Keratinocyte (primary cell): ENCODE measurements at regions not wholly inside any gene's neighbourhood (a gene's known extent, or its start where the extent isn't known, plus 50 kb on each side); places are given as distances from the start of the nearest gene placed in this dataset.

Experiments
- DNase-seq: peaks from one replicate; pipeline ENCODE4 v3.0.0-alpha.2; 2011; ENCODE audit warnings: low read depth, missing footprints, low spot score
- FAIRE-seq: peaks from 2 replicates; lab custom pipeline; 2011; peaks lifted over from hg19 to GRCh38; lab: Jason Lieb, UNC
- H2AFZ ChIP-seq: 2 replicates; pipeline ENCODE4 v1.6.0; 2012; ENCODE audit warnings: low read length, control low read depth, inconsistent platforms; ENCODE audit not compliant: control insufficient read depth
- H3K27ac ChIP-seq: 2 replicates; pipeline ENCODE4 v1.5.1; 2011; ENCODE audit warnings: low read length; ENCODE audit not compliant: control insufficient read depth, insufficient read depth
- H3K27me3 ChIP-seq: 3 replicates; pipeline ENCODE4 v1.6.0; 2011; ENCODE audit warnings: low read length; ENCODE audit not compliant: control insufficient read depth, insufficient read depth; ENCODE audit errors: extremely low read depth
- H3K36me3 ChIP-seq, 2 experiments: 2 replicates in 1 of 2; 3 replicates in 1 of 2; pipeline ENCODE4 v1.5.1; 2011; ENCODE audit warnings: low read length in 2 of 2, mild to moderate bottlenecking in 1 of 2; ENCODE audit not compliant: control insufficient read depth in 2 of 2, insufficient read depth in 2 of 2; ENCODE audit errors: extremely low read depth in 1 of 2
- H3K4me1 ChIP-seq: 3 replicates; pipeline ENCODE4 v1.5.1; 2011; ENCODE audit warnings: low read length; ENCODE audit not compliant: control insufficient read depth, insufficient read depth; ENCODE audit errors: extremely low read depth
- H3K4me2 ChIP-seq: 3 replicates; pipeline ENCODE4 v1.6.0; 2011; ENCODE audit warnings: low read depth, low read length; ENCODE audit not compliant: control insufficient read depth, insufficient read depth; ENCODE audit errors: extremely low read depth
- H3K4me3 ChIP-seq, 3 experiments: fragments of 200-600 bp in 1 of 3; sonication (generic) in 1 of 3; 2 replicates in 2 of 3; 3 replicates in 1 of 3; pipeline ENCODE4 v1.5.1; 2011 to 2016; ENCODE audit warnings: low read length in 3 of 3, mild to moderate bottlenecking in 3 of 3, control low read depth in 2 of 3, inconsistent platforms in 1 of 3, low read depth in 1 of 3, mixed read lengths in 1 of 3, mixed run types in 1 of 3, moderate library complexity in 1 of 3; ENCODE audit not compliant: control insufficient read depth in 2 of 3, insufficient read depth in 2 of 3; ENCODE audit errors: extremely low read depth in 1 of 3
- H3K79me2 ChIP-seq: 2 replicates; pipeline ENCODE4 v1.6.0; 2012; ENCODE audit warnings: low read length; ENCODE audit not compliant: control insufficient read depth, insufficient read depth
- H3K9ac ChIP-seq: 3 replicates; pipeline ENCODE4 v1.6.0; 2011; ENCODE audit warnings: low read length; ENCODE audit not compliant: control insufficient read depth, insufficient read depth; ENCODE audit errors: extremely low read depth
- H3K9me1 ChIP-seq: 3 replicates; pipeline ENCODE4 v1.6.0; 2011; ENCODE audit warnings: low read length; ENCODE audit not compliant: control insufficient read depth, insufficient read depth; ENCODE audit errors: extremely low read depth
- H3K9me3 ChIP-seq: 2 replicates; pipeline ENCODE4 v1.5.1; 2012; ENCODE audit warnings: low read depth, low read length; ENCODE audit not compliant: control insufficient read depth
- H4K20me1 ChIP-seq: 3 replicates; pipeline ENCODE4 v1.6.0; 2011; ENCODE audit warnings: low read length; ENCODE audit not compliant: control insufficient read depth, insufficient read depth; ENCODE audit errors: extremely low read depth
- EZH2 ChIP-seq: IDR thresholded peaks from one replicate; pipeline ENCODE4 v1.6.1; 2012; ENCODE audit warnings: inconsistent platforms, mild to moderate bottlenecking, low read length, moderate library complexity
- dilution Hi-C: fragments of 300-500 bp; cut with MboI; formaldehyde crosslinking; loops from one replicate; pipeline ENCODE4 v1.7.0; 2020; ENCODE audit warnings: low sequenced_read_pairs; ENCODE audit not compliant: extremely low pct_ligation_motif_present
- TF ChIP-seq, protein P1 (sequence below), 3 experiments: IDR thresholded peaks in 1 of 3; conservative IDR thresholded peaks in 1 of 3; optimal IDR thresholded peaks in 1 of 3; 2 replicates in 2 of 3; 3 replicates in 1 of 3; pipeline versions ENCODE3 to v1.5.1; 2011; ENCODE audit warnings: low read length in 3 of 3, mild to moderate bottlenecking in 3 of 3, moderate library complexity in 2 of 3, control low read depth in 1 of 3, inconsistent platforms in 1 of 3; ENCODE audit not compliant: insufficient read depth in 2 of 3; ENCODE audit errors: extremely low read depth in 1 of 3

DNA sequence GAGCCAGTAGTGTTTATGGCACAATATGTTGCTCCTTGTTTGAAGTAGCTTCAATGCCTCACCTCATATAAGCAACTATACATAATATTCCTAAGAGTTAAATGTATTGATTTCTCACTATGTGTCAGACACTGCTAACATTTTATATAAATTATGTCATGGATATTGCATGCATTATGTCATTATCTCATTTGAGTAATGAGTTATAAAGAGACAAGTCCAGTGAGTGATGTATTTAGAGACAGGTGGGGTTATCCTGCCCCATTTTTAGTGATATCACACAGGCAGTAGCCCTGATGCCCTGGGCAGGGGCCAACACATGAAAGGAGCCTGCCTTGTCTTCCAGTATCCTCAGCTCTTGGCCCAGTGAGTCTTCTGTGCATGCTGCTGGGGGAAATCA is 247.0 kb upstream of the SESN3 start:
- H3K9me3 ChIP-seq, result peaks cover 2% of the 10 kb centered on the region
- no peak overlapping the region for H3K27ac ChIP-seq
- peaks cover 9% of the 10 kb centered on the region for H3K4me1 ChIP-seq
- H3K36me3 ChIP-seq, result no peaks in the 10 kb centered on the region
- DNase-seq (no peak), FAIRE-seq (no peak)
- H3K9ac ChIP-seq, result no peak overlapping the region
- H3K4me2 ChIP-seq, result no peak overlapping the region
- no peaks in the 10 kb centered on the region for H3K27me3 ChIP-seq
- dilution Hi-C loops, result no loop called here
- no peaks in the 10 kb centered on the region for H4K20me1 ChIP-seq
- TF ChIP-seq EZH2, result no peak
- TF ChIP-seq, protein P1, sequence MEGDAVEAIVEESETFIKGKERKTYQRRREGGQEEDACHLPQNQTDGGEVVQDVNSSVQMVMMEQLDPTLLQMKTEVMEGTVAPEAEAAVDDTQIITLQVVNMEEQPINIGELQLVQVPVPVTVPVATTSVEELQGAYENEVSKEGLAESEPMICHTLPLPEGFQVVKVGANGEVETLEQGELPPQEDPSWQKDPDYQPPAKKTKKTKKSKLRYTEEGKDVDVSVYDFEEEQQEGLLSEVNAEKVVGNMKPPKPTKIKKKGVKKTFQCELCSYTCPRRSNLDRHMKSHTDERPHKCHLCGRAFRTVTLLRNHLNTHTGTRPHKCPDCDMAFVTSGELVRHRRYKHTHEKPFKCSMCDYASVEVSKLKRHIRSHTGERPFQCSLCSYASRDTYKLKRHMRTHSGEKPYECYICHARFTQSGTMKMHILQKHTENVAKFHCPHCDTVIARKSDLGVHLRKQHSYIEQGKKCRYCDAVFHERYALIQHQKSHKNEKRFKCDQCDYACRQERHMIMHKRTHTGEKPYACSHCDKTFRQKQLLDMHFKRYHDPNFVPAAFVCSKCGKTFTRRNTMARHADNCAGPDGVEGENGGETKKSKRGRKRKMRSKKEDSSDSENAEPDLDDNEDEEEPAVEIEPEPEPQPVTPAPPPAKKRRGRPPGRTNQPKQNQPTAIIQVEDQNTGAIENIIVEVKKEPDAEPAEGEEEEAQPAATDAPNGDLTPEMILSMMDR (optimal IDR thresholded peaks at IDR 0.05 in 1 of 3, IDR thresholded peaks at IDR 0.05 in 1 of 3, conservative IDR thresholded peaks at IDR 0.05 in 1 of 3; ENCODE audit: extremely low read depth in 1 of 3, insufficient read depth in 2 of 3, low read length in 3 of 3), result no peak
- no peak overlapping the region for H3K4me3 ChIP-seq
- no peak overlapping the region for H2AFZ ChIP-seq
- H3K9me1 ChIP-seq, result no peaks in the 10 kb centered on the region
- no peaks in the 10 kb centered on the region for H3K79me2 ChIP-seq

DNA sequence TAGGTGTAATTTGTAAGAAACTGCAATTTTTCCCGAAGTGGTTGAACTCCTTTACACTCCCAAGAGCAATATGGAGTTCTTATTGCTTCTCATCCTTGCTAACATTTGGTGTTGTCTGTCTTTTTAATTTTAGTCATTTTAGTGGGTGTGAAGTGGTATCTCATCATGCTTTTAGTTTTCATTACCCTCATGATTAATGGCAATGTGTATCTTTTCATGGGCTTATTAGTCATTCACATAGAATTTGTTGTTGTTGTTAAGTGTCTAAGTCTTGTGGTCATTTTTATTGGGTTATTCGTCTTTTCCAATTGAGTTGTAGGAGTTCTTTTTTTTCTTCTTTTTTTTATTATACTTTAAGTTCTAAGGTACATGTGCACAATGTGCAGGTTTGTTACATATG is 238.3 kb upstream of the SESN3 start:
- no peaks in the 10 kb centered on the region for H3K4me1 ChIP-seq
- no peaks in the 10 kb centered on the region for H3K9me3 ChIP-seq
- H4K20me1 ChIP-seq, result no peaks in the 10 kb centered on the region
- H3K27ac ChIP-seq, result no peak overlapping the region
- dilution Hi-C loops, result no loop called here
- TF ChIP-seq EZH2, result no peak
- TF ChIP-seq, protein P1 (optimal IDR thresholded peaks at IDR 0.05 in 1 of 3, IDR thresholded peaks at IDR 0.05 in 1 of 3, conservative IDR thresholded peaks at IDR 0.05 in 1 of 3; ENCODE audit: extremely low read depth in 1 of 3, insufficient read depth in 2 of 3, low read length in 3 of 3), result no peak
- no peak overlapping the region for H3K9ac ChIP-seq
- H3K4me2 ChIP-seq, result no peak overlapping the region
- FAIRE-seq, result peak; percentile 5
- no peak for DNase-seq
- H2AFZ ChIP-seq, result no peak overlapping the region
- no peaks in the 10 kb centered on the region for H3K9me1 ChIP-seq
- H3K27me3 ChIP-seq, result no peaks in the 10 kb centered on the region
- no peaks in the 10 kb centered on the region for H3K36me3 ChIP-seq
- H3K4me3 ChIP-seq, result no peak overlapping the region
- H3K79me2 ChIP-seq, result no peaks in the 10 kb centered on the region
